ENCODE measurements at regions not wholly inside any gene's neighbourhood (a gene's known extent, or its start where the extent isn't known, plus 50 kb on each side); places are given as distances from the start of the nearest gene placed in this dataset.
A peak's percentile ranks its signal among the peaks of the same experiment; 100 is the strongest.

DNA sequence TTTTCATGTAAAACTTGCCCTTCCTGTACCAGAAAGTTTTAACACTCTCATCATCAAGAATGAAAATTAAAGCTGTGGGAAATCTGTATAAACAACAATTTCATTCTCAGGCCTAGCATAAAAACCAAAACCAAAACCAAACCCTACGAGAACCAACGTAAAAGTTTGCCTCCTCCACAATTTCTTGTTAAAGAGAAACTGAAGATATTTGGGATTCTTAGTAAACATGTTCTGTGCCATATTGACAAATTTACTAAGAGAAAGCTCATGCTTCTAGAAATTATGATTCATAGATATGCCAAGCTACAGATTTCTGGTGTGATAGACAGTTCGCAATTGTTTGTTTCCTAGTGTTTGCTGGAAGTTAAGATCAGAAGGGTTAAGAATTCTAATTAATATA, 801.0 kb upstream of the NUDT12 start:
- TF ChIP-seq NFIC (IDR thresholded peaks at IDR 0.05; ENCODE audit: borderline replicate concordance) (no peak), FOSL2 (IDR thresholded peaks at IDR 0.05; ENCODE audit: borderline replicate concordance, low read depth) (no peak), CHD2 (IDR thresholded peaks at IDR 0.05; ENCODE audit: low read length, partially characterized antibody) (no peak), POLR2AphosphoS5 (IDR thresholded peaks at IDR 0.05; ENCODE audit: low read depth, low read length) (no peak), SIN3A (IDR thresholded peaks at IDR 0.05; ENCODE audit: borderline replicate concordance, low read depth, low read length) (no peak), JUND (IDR thresholded peaks at IDR 0.05) (no peak), NRF1 (IDR thresholded peaks at IDR 0.05; ENCODE audit: low read depth, low read length) (no peak)
- TF ChIP-seq, protein P1, sequence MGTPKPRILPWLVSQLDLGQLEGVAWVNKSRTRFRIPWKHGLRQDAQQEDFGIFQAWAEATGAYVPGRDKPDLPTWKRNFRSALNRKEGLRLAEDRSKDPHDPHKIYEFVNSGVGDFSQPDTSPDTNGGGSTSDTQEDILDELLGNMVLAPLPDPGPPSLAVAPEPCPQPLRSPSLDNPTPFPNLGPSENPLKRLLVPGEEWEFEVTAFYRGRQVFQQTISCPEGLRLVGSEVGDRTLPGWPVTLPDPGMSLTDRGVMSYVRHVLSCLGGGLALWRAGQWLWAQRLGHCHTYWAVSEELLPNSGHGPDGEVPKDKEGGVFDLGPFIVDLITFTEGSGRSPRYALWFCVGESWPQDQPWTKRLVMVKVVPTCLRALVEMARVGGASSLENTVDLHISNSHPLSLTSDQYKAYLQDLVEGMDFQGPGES (IDR thresholded peaks at IDR 0.05; ENCODE audit: low read depth, low read length): no peak
- TF ChIP-seq, protein P2, sequence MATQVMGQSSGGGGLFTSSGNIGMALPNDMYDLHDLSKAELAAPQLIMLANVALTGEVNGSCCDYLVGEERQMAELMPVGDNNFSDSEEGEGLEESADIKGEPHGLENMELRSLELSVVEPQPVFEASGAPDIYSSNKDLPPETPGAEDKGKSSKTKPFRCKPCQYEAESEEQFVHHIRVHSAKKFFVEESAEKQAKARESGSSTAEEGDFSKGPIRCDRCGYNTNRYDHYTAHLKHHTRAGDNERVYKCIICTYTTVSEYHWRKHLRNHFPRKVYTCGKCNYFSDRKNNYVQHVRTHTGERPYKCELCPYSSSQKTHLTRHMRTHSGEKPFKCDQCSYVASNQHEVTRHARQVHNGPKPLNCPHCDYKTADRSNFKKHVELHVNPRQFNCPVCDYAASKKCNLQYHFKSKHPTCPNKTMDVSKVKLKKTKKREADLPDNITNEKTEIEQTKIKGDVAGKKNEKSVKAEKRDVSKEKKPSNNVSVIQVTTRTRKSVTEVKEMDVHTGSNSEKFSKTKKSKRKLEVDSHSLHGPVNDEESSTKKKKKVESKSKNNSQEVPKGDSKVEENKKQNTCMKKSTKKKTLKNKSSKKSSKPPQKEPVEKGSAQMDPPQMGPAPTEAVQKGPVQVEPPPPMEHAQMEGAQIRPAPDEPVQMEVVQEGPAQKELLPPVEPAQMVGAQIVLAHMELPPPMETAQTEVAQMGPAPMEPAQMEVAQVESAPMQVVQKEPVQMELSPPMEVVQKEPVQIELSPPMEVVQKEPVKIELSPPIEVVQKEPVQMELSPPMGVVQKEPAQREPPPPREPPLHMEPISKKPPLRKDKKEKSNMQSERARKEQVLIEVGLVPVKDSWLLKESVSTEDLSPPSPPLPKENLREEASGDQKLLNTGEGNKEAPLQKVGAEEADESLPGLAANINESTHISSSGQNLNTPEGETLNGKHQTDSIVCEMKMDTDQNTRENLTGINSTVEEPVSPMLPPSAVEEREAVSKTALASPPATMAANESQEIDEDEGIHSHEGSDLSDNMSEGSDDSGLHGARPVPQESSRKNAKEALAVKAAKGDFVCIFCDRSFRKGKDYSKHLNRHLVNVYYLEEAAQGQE (IDR thresholded peaks at IDR 0.05; ENCODE audit: low read depth, low read length): no peak
- TF ChIP-seq, protein P3, sequence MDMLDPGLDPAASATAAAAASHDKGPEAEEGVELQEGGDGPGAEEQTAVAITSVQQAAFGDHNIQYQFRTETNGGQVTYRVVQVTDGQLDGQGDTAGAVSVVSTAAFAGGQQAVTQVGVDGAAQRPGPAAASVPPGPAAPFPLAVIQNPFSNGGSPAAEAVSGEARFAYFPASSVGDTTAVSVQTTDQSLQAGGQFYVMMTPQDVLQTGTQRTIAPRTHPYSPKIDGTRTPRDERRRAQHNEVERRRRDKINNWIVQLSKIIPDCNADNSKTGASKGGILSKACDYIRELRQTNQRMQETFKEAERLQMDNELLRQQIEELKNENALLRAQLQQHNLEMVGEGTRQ (IDR thresholded peaks at IDR 0.05; ENCODE audit: borderline replicate concordance, low read depth, low read length): no peak
- Histone ChIP-seq H3K9ac (no peak overlapping the region), H3K27me3 (ENCODE audit: insufficient read depth) (no peaks in the 10 kb centered on the region), H3K9me3 (no peaks in the 10 kb centered on the region), H4K20me1 (ENCODE audit: insufficient read depth) (no peaks in the 10 kb centered on the region), H3K79me2 (ENCODE audit: insufficient read depth) (no peaks in the 10 kb centered on the region), H3K4me2 (no peak overlapping the region), H3K4me1 (ENCODE audit: control insufficient read depth in 1 of 2, insufficient read depth in 2 of 2, low read depth in 1 of 2, low read length in 1 of 2) (no peaks in the 10 kb centered on the region), H3K9me2 (no peaks in the 10 kb centered on the region), H2AFZ (ENCODE audit: low read depth) (peak overlapping the region; percentile 43; the same call in 1 of the 2 replicates), H3K4me3 (ENCODE audit: low read depth in 2 of 2, low read length in 1 of 2) (no peak overlapping the region), H3F3A (replicated peaks; ENCODE audit: insufficient read depth) (no peaks in the 10 kb centered on the region), H3K27ac (ENCODE audit: low read depth in 2 of 2, low read length in 1 of 2) (no peak overlapping the region), H3K36me3 (replicated peaks in 1 of 2; ENCODE audit: control insufficient read depth in 1 of 2, insufficient read depth in 2 of 2, low read length in 1 of 2) (no peaks in the 10 kb centered on the region)
- DNase-seq: no peak
- 86% methylated on average over 3 of the region's 3 CpGs for WGBS (ENCODE audit: low lambda C conversion rate)
- ChIA-PET CTCF (interaction anchor here (0.6 kb wide), 1 partner anchor 1327 kb away, joined by 3 read pairs; no protein-coding TSS in a partner anchor), POLR2A (no interaction called here)

DNA sequence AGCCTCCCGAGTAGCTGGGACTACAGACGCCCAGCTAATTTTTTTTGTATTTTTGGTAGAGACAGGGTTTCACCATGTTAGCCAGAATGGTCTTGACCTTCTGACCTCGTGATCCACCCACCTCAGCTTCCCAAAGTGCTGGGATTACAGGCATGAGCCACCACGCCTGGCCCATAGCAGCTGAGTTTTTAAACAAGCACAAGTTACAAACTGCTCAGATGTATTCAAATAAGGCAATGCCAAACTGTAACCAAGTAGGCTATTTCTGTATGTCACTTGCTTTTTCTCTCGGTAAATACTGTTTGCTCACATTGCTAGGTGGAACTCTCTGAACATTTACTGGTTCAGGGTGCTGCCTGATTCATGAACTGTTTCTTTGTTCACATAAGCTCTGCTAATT, 799.3 kb upstream of the NUDT12 start:
- Histone ChIP-seq H3K27ac (ENCODE audit: low read depth in 2 of 2, low read length in 1 of 2) (no peak overlapping the region), H2AFZ (ENCODE audit: low read depth) (peak overlapping the region; percentile 42; the same call in 1 of the 2 replicates)
- POLR2A ChIA-PET: interaction anchor here (0.7 kb wide), 1 partner anchor 1847 kb away, joined by 4 read pairs; no protein-coding TSS in a partner anchor

More for the DNA sequence above, 799.3 kb upstream of the NUDT12 start:
- H3K27me3 ChIP-seq (ENCODE audit: insufficient read depth): no peaks in the 10 kb centered on the region
- no peaks in the 10 kb centered on the region for H4K20me1 ChIP-seq (ENCODE audit: insufficient read depth)
- H3K36me3 ChIP-seq (replicated peaks in 1 of 2; ENCODE audit: control insufficient read depth in 1 of 2, insufficient read depth in 2 of 2, low read length in 1 of 2): no peaks in the 10 kb centered on the region
- CTCF ChIA-PET: no interaction called here
- no peaks in the 10 kb centered on the region for H3K79me2 ChIP-seq (ENCODE audit: insufficient read depth)
- H3F3A ChIP-seq (replicated peaks; ENCODE audit: insufficient read depth): no peaks in the 10 kb centered on the region
- no peaks in the 10 kb centered on the region for H3K4me1 ChIP-seq (ENCODE audit: control insufficient read depth in 1 of 2, insufficient read depth in 2 of 2, low read depth in 1 of 2, low read length in 1 of 2)
- no peak overlapping the region for H3K4me2 ChIP-seq
- no peak for DNase-seq
- no peak for TF ChIP-seq YY1 (IDR thresholded peaks at IDR 0.05; ENCODE audit: low read depth)
- no peak for TF ChIP-seq TCF12 (IDR thresholded peaks at IDR 0.05)
- TF ChIP-seq MXI1 (IDR thresholded peaks at IDR 0.05; ENCODE audit: low read depth, low read length): no peak
- TF ChIP-seq SIN3A (IDR thresholded peaks at IDR 0.05; ENCODE audit: borderline replicate concordance, low read depth, low read length): no peak
- TF ChIP-seq, protein P4, sequence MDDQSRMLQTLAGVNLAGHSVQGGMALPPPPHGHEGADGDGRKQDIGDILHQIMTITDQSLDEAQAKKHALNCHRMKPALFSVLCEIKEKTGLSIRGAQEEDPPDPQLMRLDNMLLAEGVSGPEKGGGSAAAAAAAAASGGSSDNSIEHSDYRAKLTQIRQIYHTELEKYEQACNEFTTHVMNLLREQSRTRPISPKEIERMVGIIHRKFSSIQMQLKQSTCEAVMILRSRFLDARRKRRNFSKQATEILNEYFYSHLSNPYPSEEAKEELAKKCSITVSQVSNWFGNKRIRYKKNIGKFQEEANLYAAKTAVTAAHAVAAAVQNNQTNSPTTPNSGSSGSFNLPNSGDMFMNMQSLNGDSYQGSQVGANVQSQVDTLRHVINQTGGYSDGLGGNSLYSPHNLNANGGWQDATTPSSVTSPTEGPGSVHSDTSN (IDR thresholded peaks at IDR 0.05): no peak
- TF ChIP-seq, protein P5, sequence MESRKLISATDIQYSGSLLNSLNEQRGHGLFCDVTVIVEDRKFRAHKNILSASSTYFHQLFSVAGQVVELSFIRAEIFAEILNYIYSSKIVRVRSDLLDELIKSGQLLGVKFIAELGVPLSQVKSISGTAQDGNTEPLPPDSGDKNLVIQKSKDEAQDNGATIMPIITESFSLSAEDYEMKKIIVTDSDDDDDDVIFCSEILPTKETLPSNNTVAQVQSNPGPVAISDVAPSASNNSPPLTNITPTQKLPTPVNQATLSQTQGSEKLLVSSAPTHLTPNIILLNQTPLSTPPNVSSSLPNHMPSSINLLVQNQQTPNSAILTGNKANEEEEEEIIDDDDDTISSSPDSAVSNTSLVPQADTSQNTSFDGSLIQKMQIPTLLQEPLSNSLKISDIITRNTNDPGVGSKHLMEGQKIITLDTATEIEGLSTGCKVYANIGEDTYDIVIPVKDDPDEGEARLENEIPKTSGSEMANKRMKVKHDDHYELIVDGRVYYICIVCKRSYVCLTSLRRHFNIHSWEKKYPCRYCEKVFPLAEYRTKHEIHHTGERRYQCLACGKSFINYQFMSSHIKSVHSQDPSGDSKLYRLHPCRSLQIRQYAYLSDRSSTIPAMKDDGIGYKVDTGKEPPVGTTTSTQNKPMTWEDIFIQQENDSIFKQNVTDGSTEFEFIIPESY (IDR thresholded peaks at IDR 0.05; ENCODE audit: borderline replicate concordance, low read depth): no peak
- no peak for TF ChIP-seq RAD21 (IDR thresholded peaks at IDR 0.05; ENCODE audit: low read length)
- no peak overlapping the region for H3K9ac ChIP-seq
- H3K9me2 ChIP-seq: no peaks in the 10 kb centered on the region
- no peak overlapping the region for H3K4me3 ChIP-seq (ENCODE audit: low read depth in 2 of 2, low read length in 1 of 2)
- no peaks in the 10 kb centered on the region for H3K9me3 ChIP-seq
- WGBS (ENCODE audit: low lambda C conversion rate): 69% methylated on average over 5 of the region's 5 CpGs
